Body of pancreas (tissue), 4 donors: ENCODE measurements at regions not wholly inside any gene's neighbourhood (a gene's known extent, or its start where the extent isn't known, plus 50 kb on each side); places are given as distances from the start of the nearest gene placed in this dataset.

ENCODE experiments used
- POLR2A ChIP-seq, 3 donors: fragments of 450-650 bp; IDR thresholded peaks; one replicate each; pipeline ENCODE4 v1.6.1; 2016; ENCODE audit warnings: antibody characterized with exemption in 3 of 3, mild to moderate bottlenecking in 2 of 3
- TF ChIP-seq, protein P1 (sequence below), 7 experiments: fragments of 450-650 bp in 4 of 7; fragments of 200-600 bp in 3 of 7; sonication (generic) in 3 of 7; IDR thresholded peaks; one replicate each; pipeline ENCODE4 v1.5.1; 2016 to 2019; ENCODE audit warnings: antibody characterized with exemption in 7 of 7

DNA sequence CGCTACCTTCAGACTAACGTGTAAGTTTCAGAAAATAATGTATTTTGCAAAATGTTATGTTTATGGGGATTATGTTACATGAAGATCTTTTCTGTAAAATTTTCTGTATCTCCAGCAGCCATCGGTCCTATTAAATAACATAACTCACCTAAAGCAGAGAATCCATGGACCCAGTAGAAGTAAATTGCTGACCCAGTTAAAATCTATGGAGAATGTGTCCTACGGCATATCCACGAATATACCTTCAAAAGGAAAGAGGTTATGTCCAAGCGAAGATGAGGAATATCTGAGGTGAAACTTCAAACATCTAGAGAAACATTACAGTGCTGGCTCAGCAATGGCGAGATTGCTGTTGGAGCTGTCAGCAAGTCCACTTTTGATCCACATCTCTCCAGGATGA, 492.2 kb upstream of the ADAMTS16 start:
- TF ChIP-seq, protein P1, sequence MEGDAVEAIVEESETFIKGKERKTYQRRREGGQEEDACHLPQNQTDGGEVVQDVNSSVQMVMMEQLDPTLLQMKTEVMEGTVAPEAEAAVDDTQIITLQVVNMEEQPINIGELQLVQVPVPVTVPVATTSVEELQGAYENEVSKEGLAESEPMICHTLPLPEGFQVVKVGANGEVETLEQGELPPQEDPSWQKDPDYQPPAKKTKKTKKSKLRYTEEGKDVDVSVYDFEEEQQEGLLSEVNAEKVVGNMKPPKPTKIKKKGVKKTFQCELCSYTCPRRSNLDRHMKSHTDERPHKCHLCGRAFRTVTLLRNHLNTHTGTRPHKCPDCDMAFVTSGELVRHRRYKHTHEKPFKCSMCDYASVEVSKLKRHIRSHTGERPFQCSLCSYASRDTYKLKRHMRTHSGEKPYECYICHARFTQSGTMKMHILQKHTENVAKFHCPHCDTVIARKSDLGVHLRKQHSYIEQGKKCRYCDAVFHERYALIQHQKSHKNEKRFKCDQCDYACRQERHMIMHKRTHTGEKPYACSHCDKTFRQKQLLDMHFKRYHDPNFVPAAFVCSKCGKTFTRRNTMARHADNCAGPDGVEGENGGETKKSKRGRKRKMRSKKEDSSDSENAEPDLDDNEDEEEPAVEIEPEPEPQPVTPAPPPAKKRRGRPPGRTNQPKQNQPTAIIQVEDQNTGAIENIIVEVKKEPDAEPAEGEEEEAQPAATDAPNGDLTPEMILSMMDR (IDR thresholded peaks at IDR 0.05) = no peak
- no peak for TF ChIP-seq POLR2A (IDR thresholded peaks at IDR 0.05)
